Calu3 (cell line): ENCODE measurements at regions not wholly inside any gene's neighbourhood (a gene's known extent, or its start where the extent isn't known, plus 50 kb on each side); places are given as distances from the start of the nearest gene placed in this dataset.

Experiments
- BruUV-seq: library from RNA; stranded (reverse); fragments of 400-500 nt; replicated peaks from 2 replicates; lab custom pipeline; 2021; lab: Mats Ljungman, UMichigan
- CTCF ChIA-PET: fragments of 300-600 bp; sonication (Branson Sonifier 250); formaldehyde crosslinking; loops from one replicate; lab custom pipeline; 2022; ENCODE audit warnings: antibody characterized with exemption; lab: Charles Lee
- DNase-seq: peaks from one replicate; pipeline ENCODE4 v3.0.0; 2022
- H3K27ac Mint-ChIP-seq: one replicate; pipeline ENCODE4 v1.8.0; 2022; ENCODE audit warnings: mixed read lengths; ENCODE audit not compliant: unreplicated experiment
- H3K27me3 Mint-ChIP-seq: one replicate; pipeline ENCODE4 v1.8.0; 2022; ENCODE audit warnings: mixed read lengths; ENCODE audit not compliant: unreplicated experiment
- H3K36me3 Mint-ChIP-seq: one replicate; pipeline ENCODE4 v1.8.0; 2022; ENCODE audit warnings: mild to moderate bottlenecking, moderate library complexity, mixed read lengths; ENCODE audit not compliant: insufficient read depth, unreplicated experiment
- H3K4me1 Mint-ChIP-seq: one replicate; pipeline ENCODE4 v1.8.0; 2022; ENCODE audit warnings: mild to moderate bottlenecking, low read depth, mixed read lengths; ENCODE audit not compliant: unreplicated experiment
- H3K4me3 Mint-ChIP-seq: one replicate; pipeline ENCODE4 v1.8.0; 2022; ENCODE audit warnings: mild to moderate bottlenecking, low read depth, moderate library complexity, mixed read lengths; ENCODE audit not compliant: unreplicated experiment
- H3K9me3 Mint-ChIP-seq: one replicate; pipeline ENCODE4 v1.8.0; 2022; ENCODE audit warnings: low read depth, mixed read lengths; ENCODE audit not compliant: unreplicated experiment
- intact Hi-C: fragments of 100-400 bp; cut with micrococcal nuclease; formaldehyde crosslinking; loops from one replicate; pipeline ENCODE4 v1.10.0; 2022; ENCODE audit not compliant: unreplicated experiment
- TF ChIP-seq, protein P1 (sequence below): fragments of 200-600 bp; IDR thresholded peaks from one replicate; pipeline ENCODE4 v1.8.0; 2022; ENCODE audit warnings: antibody characterized with exemption; ENCODE audit not compliant: unreplicated experiment

- no TSS peak for BruUV-seq
- TF ChIP-seq, protein P1, sequence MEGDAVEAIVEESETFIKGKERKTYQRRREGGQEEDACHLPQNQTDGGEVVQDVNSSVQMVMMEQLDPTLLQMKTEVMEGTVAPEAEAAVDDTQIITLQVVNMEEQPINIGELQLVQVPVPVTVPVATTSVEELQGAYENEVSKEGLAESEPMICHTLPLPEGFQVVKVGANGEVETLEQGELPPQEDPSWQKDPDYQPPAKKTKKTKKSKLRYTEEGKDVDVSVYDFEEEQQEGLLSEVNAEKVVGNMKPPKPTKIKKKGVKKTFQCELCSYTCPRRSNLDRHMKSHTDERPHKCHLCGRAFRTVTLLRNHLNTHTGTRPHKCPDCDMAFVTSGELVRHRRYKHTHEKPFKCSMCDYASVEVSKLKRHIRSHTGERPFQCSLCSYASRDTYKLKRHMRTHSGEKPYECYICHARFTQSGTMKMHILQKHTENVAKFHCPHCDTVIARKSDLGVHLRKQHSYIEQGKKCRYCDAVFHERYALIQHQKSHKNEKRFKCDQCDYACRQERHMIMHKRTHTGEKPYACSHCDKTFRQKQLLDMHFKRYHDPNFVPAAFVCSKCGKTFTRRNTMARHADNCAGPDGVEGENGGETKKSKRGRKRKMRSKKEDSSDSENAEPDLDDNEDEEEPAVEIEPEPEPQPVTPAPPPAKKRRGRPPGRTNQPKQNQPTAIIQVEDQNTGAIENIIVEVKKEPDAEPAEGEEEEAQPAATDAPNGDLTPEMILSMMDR = no peak
- DNase-seq = no peak
- H3K27ac Mint-ChIP-seq = no peak overlapping the region
- CTCF ChIA-PET = no interaction called here
- H3K4me3 Mint-ChIP-seq = no peak overlapping the region
- peaks cover 8% of the 10 kb centered on the region for H3K9me3 Mint-ChIP-seq
- no peaks in the 10 kb centered on the region for H3K27me3 Mint-ChIP-seq
- no peaks in the 10 kb centered on the region for H3K36me3 Mint-ChIP-seq
- no peaks in the 10 kb centered on the region for H3K4me1 Mint-ChIP-seq
- intact Hi-C loops = no loop called here
These were observed 814.0 kb downstream of the BRD1 start for GRCh38 chr22:49013707-49014106.

- H3K4me3 Mint-ChIP-seq = no peak overlapping the region
- BruUV-seq = no TSS peak
- intact Hi-C loops = no loop called here
- CTCF ChIA-PET = no interaction called here
- H3K36me3 Mint-ChIP-seq = no peaks in the 10 kb centered on the region
- TF ChIP-seq, protein P1 = no peak
- H3K27me3 Mint-ChIP-seq = no peaks in the 10 kb centered on the region
- DNase-seq = no peak
- peaks cover 5% of the 10 kb centered on the region for H3K9me3 Mint-ChIP-seq
- H3K4me1 Mint-ChIP-seq = no peaks in the 10 kb centered on the region
- no peak overlapping the region for H3K27ac Mint-ChIP-seq
These were observed 814.8 kb downstream of the BRD1 start for GRCh38 chr22:49012712-49013395.

DNA sequence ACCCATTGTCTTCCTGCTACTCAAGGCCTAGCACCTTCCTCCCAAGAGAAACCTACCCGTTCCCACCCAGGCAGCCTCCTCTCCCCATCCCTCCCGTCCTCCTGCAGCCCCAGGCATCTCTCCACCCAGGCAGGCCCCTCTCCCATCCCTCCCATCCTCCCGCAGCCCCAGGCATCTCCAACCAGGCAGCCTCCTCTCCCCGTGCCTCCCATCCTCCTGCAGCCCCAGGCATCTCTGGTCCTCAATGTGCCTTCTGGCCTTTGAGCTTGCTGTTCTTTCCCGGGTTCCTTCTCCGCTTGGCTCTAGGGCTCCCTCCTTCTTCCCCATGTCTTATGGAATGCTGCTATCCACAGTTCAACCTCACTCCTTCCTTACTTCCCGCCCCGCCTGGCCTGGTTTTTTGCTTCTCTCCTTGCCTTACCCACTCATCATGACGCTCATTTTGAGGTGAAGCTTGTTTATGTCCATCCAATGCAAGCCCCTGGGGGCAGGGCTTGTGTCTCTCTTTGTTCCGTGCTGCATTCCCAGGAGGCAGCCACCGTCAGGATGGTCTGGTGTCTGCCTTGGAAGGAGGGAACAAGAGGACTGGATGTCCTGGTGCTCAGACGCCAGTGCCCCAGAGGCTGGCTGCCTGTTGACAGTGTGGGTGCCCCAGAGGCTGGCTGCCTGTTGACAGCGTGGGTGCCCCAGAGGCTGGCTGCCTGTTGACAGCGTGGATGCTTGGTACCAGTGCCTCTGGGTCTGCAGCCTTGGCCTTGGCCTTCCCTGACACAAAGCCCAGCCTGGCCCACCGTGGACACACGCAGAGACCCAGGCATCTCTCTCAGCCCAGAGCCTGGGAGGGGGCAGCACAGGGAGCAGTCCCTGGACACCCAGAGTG, 815.7 kb downstream of the BRD1 start:
- Mint-ChIP-seq H3K4me1 (no peaks in the 10 kb centered on the region), H3K36me3 (no peaks in the 10 kb centered on the region), H3K9me3 (peaks cover 5% of the 10 kb centered on the region), H3K27me3 (no peaks in the 10 kb centered on the region), H3K4me3 (no peak overlapping the region), H3K27ac (no peak overlapping the region)
- CTCF ChIA-PET = no interaction called here
- intact Hi-C loops = no loop called here
- TF ChIP-seq, protein P1 = no peak
- BruUV-seq = no TSS peak
- no peak for DNase-seq

GRCh38 chr22:49011379-49011768, 816.3 kb downstream of the BRD1 start:
- Mint-ChIP-seq H3K4me1 (no peaks in the 10 kb centered on the region), H3K27me3 (no peaks in the 10 kb centered on the region), H3K9me3 (peaks cover 5% of the 10 kb centered on the region), H3K36me3 (no peaks in the 10 kb centered on the region), H3K27ac (no peak overlapping the region), H3K4me3 (no peak overlapping the region)
- CTCF ChIA-PET = no interaction called here
- TF ChIP-seq, protein P1 = no peak
- no peak for DNase-seq
- intact Hi-C loops = no loop called here
- BruUV-seq = no TSS peak
